GM23248 (cell line): ENCODE measurements at regions not wholly inside any gene's neighbourhood (a gene's known extent, or its start where the extent isn't known, plus 50 kb on each side); places are given as distances from the start of the nearest gene placed in this dataset.

ENCODE experiments used
- EZH2 ChIP-seq: fragments of 200-600 bp; sonication (generic); IDR thresholded peaks from 2 replicates; pipeline ENCODE4 v1.6.1; 2018; ENCODE audit warnings: antibody characterized with exemption, mild to moderate bottlenecking; ENCODE audit not compliant: insufficient read depth, poor library complexity, severe bottlenecking
- EZH2phosphoT487 ChIP-seq: fragments of 200-600 bp; sonication (generic); IDR thresholded peaks from 2 replicates; pipeline ENCODE4 v1.6.1; 2018; ENCODE audit warnings: antibody characterized with exemption, moderate library complexity, mild to moderate bottlenecking, low read depth; ENCODE audit not compliant: insufficient read depth

GRCh38 chr1:64343823-64344190, 126.1 kb upstream of the CACHD1 start:
- TF ChIP-seq EZH2phosphoT487 = no peak
- TF ChIP-seq EZH2 = no peak
